ENCODE measurements at regions not wholly inside any gene's neighbourhood (a gene's known extent, or its start where the extent isn't known, plus 50 kb on each side); places are given as distances from the start of the nearest gene placed in this dataset.

DNA sequence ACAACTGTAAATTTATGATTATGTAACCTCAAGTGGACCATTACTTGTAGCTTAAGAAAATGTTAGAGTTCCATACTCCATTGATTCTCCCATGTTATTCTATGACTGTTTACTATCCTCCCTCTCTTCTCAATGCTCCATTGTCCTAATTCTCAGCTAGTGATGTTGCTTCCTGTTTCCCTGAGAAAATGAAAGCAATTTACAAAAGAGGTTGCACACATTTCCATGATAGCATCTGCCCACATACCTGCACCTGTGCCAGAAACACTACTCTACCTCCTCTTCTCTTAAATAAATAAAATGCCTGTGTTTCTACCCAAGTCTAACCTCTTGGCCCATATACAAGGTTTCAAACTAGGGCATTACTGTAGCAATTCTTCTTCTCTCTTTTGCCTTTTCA is 1620.9 kb downstream of the FAM181B start:
- no peak for TF ChIP-seq EZH2phosphoT487 (IDR thresholded peaks at IDR 0.05; ENCODE audit: borderline replicate concordance, low read length)
- TF ChIP-seq, protein P1, sequence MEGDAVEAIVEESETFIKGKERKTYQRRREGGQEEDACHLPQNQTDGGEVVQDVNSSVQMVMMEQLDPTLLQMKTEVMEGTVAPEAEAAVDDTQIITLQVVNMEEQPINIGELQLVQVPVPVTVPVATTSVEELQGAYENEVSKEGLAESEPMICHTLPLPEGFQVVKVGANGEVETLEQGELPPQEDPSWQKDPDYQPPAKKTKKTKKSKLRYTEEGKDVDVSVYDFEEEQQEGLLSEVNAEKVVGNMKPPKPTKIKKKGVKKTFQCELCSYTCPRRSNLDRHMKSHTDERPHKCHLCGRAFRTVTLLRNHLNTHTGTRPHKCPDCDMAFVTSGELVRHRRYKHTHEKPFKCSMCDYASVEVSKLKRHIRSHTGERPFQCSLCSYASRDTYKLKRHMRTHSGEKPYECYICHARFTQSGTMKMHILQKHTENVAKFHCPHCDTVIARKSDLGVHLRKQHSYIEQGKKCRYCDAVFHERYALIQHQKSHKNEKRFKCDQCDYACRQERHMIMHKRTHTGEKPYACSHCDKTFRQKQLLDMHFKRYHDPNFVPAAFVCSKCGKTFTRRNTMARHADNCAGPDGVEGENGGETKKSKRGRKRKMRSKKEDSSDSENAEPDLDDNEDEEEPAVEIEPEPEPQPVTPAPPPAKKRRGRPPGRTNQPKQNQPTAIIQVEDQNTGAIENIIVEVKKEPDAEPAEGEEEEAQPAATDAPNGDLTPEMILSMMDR (IDR thresholded peaks at IDR 0.05; ENCODE audit: low read depth, low read length, poor library complexity, severe bottlenecking): no peak
